ENCODE measurements at regions not wholly inside any gene's neighbourhood (a gene's known extent, or its start where the extent isn't known, plus 50 kb on each side); places are given as distances from the start of the nearest gene placed in this dataset.
"Not testable (repeated sequence)": the region's sequence is repeated elsewhere in the genome, so short reads cannot be mapped to it uniquely, and the experiment has no call there.

DNA sequence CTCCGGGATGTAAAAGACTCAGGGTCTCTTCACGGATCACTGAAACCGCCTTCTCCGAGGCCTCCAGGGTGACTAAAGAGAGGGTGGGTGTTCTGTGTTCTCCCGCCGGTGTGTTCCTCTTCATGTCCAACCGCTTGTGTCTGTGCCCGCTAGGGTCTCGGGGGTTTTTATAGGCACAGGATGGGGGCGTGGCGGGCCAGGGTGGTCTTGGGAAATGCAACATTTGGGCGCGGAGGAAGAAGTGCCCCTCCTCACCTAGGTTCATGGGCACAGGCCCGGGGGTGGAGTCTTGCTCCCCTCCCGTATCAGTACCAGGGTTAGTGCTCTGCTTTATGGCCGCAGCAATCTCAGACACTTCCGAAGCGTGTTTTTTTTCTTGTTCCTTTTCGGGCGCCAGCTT lies 95.3 kb upstream of the ZNF322 start:
- peak overlapping the region; percentile 84 for H3K4me3 ChIP-seq
- H3K4me2 ChIP-seq = peak overlapping the region; percentile 94
- H3K79me2 ChIP-seq (replicated peaks; ENCODE audit: insufficient read depth); H3K36me3 ChIP-seq (ENCODE audit: insufficient read depth); H3K27ac ChIP-seq (ENCODE audit: low read depth); H3K9me3 Mint-ChIP-seq; H3F3A ChIP-seq (replicated peaks; ENCODE audit: low read depth); H3K27ac Mint-ChIP-seq; H3K36me3 Mint-ChIP-seq (ENCODE audit: low read depth); H4K20me1 ChIP-seq (replicated peaks; ENCODE audit: insufficient read depth); H3K9me2 ChIP-seq (ENCODE audit: insufficient read depth); H3K4me1 ChIP-seq (ENCODE audit: insufficient read depth); H3K4me1 Mint-ChIP-seq: not testable (repeated sequence)
- DNase-seq (ENCODE audit: low spot score) (peak; percentile 80), ATAC-seq (peak; percentile 70)
- peak; percentile 94 for TF ChIP-seq POLR2AphosphoS5 (IDR thresholded peaks at IDR 0.05; ENCODE audit: low read depth)
- peaks cover 58% of the 10 kb centered on the region for H3K27me3 ChIP-seq (ENCODE audit: insufficient read depth)
- Mint-ChIP-seq H3K4me3 (peak overlapping the region; percentile 95), H3K27me3 (ENCODE audit: insufficient read depth, low read depth, poor library complexity) (peaks cover 39% of the 10 kb centered on the region)
- peak overlapping the region; percentile 90 for H2AFZ ChIP-seq

DNA sequence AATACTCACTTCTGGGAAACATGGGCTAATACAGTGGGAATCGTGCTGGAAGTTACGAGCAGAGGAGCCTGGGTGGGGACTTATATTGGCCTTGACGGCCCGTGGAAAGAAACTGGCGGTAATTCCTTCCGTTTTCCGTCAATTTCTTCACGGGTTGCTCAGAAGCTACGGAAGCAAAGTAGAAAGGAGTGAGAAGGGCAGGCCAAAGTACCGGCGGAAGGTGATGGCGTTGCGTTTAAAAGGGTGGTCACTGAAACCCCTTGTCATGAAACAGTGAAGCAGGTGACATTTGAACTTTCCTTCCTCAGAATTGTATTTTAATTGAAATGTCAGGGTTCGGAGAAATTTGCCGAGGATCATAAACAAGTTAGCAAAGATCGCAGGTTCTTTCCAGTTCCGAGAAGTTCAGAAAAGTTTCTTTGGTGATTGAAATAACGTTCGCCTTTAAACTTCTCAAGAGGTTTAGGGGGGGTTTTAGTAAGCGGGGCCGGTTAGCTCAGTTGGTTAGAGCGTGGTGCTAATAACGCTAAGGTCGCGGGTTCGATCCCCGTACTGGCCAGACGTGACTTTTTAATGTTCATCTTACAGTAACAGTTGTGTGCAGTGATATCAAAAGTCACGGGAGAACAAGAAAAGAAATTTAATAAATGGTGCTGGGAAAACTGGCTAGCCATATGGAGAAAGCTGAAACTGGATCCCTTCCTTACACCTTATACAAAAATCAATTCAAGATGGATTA lies 96.7 kb upstream of the ZNF322 start:
- peak overlapping the region; percentile 72 for H3K4me2 ChIP-seq

DNA sequence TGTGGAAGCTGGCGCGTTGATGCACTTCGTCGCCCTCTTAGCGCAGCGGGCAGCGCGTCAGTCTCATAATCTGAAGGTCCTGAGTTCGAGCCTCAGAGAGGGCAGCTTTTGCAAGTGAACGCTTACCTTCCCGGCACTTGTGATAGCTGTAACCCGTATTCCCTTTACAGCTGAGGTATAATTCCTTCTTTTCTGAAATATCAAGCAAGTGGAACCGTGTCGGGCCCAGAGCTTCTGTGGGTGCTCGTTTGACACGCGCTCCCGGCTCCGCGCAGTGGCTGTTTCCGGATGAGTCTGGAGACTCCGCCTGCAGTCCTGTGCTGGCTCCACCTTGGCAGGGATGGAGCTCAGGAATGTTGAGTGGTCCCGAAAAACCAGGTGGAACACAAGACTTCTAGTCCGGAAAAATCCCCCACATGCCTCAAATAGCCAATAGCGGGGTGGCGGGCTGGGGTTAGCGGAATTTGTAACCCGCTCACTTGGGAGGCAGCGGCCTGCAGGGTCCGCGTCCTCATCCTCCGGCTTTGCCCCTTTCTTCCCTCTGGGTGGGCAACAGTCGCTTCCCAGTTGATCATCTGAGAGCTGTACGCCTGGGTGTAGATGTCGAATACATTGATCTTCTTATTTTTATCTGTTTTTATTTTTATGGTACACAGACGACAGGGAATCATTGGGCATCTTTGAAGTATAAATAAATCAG lies 106.8 kb upstream of the ZNF322 start:
- H3K27me3 ChIP-seq (ENCODE audit: insufficient read depth); H3K4me3 ChIP-seq; H3K9me3 Mint-ChIP-seq; H3K27ac ChIP-seq (ENCODE audit: low read depth); DNase-seq (ENCODE audit: low spot score); H3K9me2 ChIP-seq (ENCODE audit: insufficient read depth); H2AFZ ChIP-seq; H3K4me3 Mint-ChIP-seq; H3K4me1 Mint-ChIP-seq; H3K79me2 ChIP-seq (replicated peaks; ENCODE audit: insufficient read depth); H3K27ac Mint-ChIP-seq; H3K27me3 Mint-ChIP-seq (ENCODE audit: insufficient read depth, low read depth, poor library complexity); H4K20me1 ChIP-seq (replicated peaks; ENCODE audit: insufficient read depth); H3K36me3 ChIP-seq (ENCODE audit: insufficient read depth); H3K4me1 ChIP-seq (ENCODE audit: insufficient read depth); H3K36me3 Mint-ChIP-seq (ENCODE audit: low read depth); H3K4me2 ChIP-seq: not testable (repeated sequence)
- peaks cover 11% of the 10 kb centered on the region for H3F3A ChIP-seq (replicated peaks; ENCODE audit: low read depth)
- peak; percentile 59 for ATAC-seq

More for the DNA sequence above, 96.7 kb upstream of the ZNF322 start:
- not testable (repeated sequence) for H3K36me3 ChIP-seq (ENCODE audit: insufficient read depth); H3K9me3 Mint-ChIP-seq; H3K27ac ChIP-seq (ENCODE audit: low read depth); H3K36me3 Mint-ChIP-seq (ENCODE audit: low read depth); H3F3A ChIP-seq (replicated peaks; ENCODE audit: low read depth); H3K27ac Mint-ChIP-seq; H3K79me2 ChIP-seq (replicated peaks; ENCODE audit: insufficient read depth); H4K20me1 ChIP-seq (replicated peaks; ENCODE audit: insufficient read depth); H3K9me2 ChIP-seq (ENCODE audit: insufficient read depth); H3K4me1 ChIP-seq (ENCODE audit: insufficient read depth); H3K4me1 Mint-ChIP-seq
- DNase-seq (ENCODE audit: low spot score) (peak; percentile 77), ATAC-seq (peak; percentile 97)
- H3K27me3 ChIP-seq (ENCODE audit: insufficient read depth) = peaks cover 44% of the 10 kb centered on the region
- H2AFZ ChIP-seq = peak overlapping the region; percentile 14; the same call in 1 of the 2 replicates
- H3K4me3 Mint-ChIP-seq = peak overlapping the region; percentile 95
- H3K27me3 Mint-ChIP-seq (ENCODE audit: insufficient read depth, low read depth, poor library complexity) = peaks cover 35% of the 10 kb centered on the region
- H3K4me3 ChIP-seq = peak overlapping the region; percentile 66
- TF ChIP-seq, protein P1, sequence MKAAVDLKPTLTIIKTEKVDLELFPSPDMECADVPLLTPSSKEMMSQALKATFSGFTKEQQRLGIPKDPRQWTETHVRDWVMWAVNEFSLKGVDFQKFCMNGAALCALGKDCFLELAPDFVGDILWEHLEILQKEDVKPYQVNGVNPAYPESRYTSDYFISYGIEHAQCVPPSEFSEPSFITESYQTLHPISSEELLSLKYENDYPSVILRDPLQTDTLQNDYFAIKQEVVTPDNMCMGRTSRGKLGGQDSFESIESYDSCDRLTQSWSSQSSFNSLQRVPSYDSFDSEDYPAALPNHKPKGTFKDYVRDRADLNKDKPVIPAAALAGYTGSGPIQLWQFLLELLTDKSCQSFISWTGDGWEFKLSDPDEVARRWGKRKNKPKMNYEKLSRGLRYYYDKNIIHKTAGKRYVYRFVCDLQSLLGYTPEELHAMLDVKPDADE (IDR thresholded peaks at IDR 0.05) = 0 out of 2 replicates have a peak, but pooled peaks have one; percentile 14
- TF ChIP-seq EZH2 (IDR thresholded peaks at IDR 0.05; ENCODE audit: low read depth, unreplicated experiment) = peak; percentile 66

DNA sequence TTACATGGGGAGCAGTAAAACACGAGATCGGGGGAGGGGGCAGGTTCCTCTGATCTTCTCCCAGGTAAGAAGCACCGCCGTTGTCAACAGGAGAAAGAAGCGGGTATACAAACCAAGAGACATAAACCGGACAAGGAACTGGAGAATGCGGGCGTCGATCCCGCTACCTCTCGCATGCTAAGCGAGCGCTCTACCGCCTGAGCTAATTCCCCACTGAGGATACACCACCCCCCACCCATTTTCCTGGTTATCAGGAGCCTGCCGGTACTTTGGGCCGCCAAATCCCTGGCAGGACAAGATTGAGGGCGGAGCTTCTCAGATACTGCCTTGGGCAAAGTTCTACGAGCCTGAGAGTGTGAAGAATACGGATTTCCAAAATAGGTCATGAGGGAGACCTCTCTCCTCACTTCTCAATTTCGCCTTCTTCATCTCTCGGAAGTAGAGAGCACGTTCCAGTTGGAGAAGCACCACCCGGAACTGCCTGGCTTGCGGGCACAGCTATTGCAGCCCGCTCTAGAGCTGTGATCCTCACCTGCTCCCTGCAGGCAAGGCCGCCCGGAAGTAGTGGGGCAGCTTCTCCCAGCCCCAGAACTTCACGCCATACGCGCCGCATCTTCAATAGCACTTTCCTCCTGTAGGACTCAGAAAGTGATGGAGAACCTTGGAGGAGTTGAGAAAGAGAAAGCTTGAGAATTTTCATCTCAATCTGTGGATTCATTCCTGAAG lies 111.6 kb upstream of the ZNF322 start:
- not testable (repeated sequence) for H3K4me1 Mint-ChIP-seq; H3K36me3 Mint-ChIP-seq (ENCODE audit: low read depth); H3K4me3 ChIP-seq; H3K9me3 Mint-ChIP-seq; H3K27me3 ChIP-seq (ENCODE audit: insufficient read depth); H3K79me2 ChIP-seq (replicated peaks; ENCODE audit: insufficient read depth); H3K27ac Mint-ChIP-seq; H3F3A ChIP-seq (replicated peaks; ENCODE audit: low read depth); H3K4me1 ChIP-seq (ENCODE audit: insufficient read depth); H3K27ac ChIP-seq (ENCODE audit: low read depth); H3K9me2 ChIP-seq (ENCODE audit: insufficient read depth); H4K20me1 ChIP-seq (replicated peaks; ENCODE audit: insufficient read depth); H3K27me3 Mint-ChIP-seq (ENCODE audit: insufficient read depth, low read depth, poor library complexity); H3K4me3 Mint-ChIP-seq; DNase-seq (ENCODE audit: low spot score); H3K4me2 ChIP-seq; H3K36me3 ChIP-seq (ENCODE audit: insufficient read depth); H2AFZ ChIP-seq
- peak; percentile 78 for ATAC-seq

DNA sequence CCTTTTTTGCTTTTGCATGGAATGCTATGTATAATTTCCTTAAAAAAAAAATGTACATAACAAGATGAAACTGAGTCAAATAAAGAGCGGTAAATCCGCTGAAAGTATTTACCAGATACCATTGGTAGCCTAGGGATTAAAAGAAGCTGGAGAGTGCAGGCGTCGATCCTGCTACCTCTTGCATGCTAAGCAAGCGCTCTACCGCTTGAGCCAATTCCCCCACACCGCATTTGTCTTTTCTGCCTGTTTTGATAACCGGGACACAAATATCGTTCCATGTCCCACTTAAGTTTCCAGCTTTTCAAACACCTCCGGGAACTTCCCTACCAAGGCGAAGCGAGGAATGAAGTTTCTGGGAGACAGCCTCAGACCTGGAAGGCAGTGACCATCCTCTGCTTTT lies 113.9 kb upstream of the ZNF322 start:
- not testable (repeated sequence) for H3K4me3 Mint-ChIP-seq

More for the DNA sequence above, 113.9 kb upstream of the ZNF322 start:
- ATAC-seq = peak; percentile 11; the same call in 2 of the 3 replicates
- DNase-seq (ENCODE audit: low spot score); H3K79me2 ChIP-seq (replicated peaks; ENCODE audit: insufficient read depth); H4K20me1 ChIP-seq (replicated peaks; ENCODE audit: insufficient read depth); H3K9me2 ChIP-seq (ENCODE audit: insufficient read depth); H3K27ac Mint-ChIP-seq; H3K9me3 Mint-ChIP-seq; H3K27me3 Mint-ChIP-seq (ENCODE audit: insufficient read depth, low read depth, poor library complexity); H2AFZ ChIP-seq; H3K36me3 ChIP-seq (ENCODE audit: insufficient read depth); H3K4me3 ChIP-seq; H3K4me2 ChIP-seq; H3K4me1 ChIP-seq (ENCODE audit: insufficient read depth); H3F3A ChIP-seq (replicated peaks; ENCODE audit: low read depth); H3K27ac ChIP-seq (ENCODE audit: low read depth); H3K27me3 ChIP-seq (ENCODE audit: insufficient read depth); H3K4me1 Mint-ChIP-seq; H3K36me3 Mint-ChIP-seq (ENCODE audit: low read depth): not testable (repeated sequence)
